RWPE1 (cell line): ENCODE measurements at regions not wholly inside any gene's neighbourhood (a gene's known extent, or its start where the extent isn't known, plus 50 kb on each side); places are given as distances from the start of the nearest gene placed in this dataset.
"Not testable (repeated sequence)": the region's sequence is repeated elsewhere in the genome, so short reads cannot be mapped to it uniquely, and the experiment has no call there.

Experiments
- CTCF ChIA-PET: fragments of 350-600 bp; sonication (Branson Sonifier 250); formaldehyde crosslinking; extraction: SDS; loops from one replicate; lab custom pipeline; 2021; lab: Yijun Ruan, JAX
- POLR2A ChIA-PET: fragments of 400-600 bp; formaldehyde crosslinking; extraction: SDS; loops from one replicate; lab custom pipeline; 2020; ENCODE audit warnings: antibody characterized with exemption; ENCODE audit not compliant: low non-redundant PET; lab: Yijun Ruan, JAX
- DNase-seq: peaks from one replicate; pipeline ENCODE4 v3.0.0; 2012; ENCODE audit warnings: low spot score
- H3K27ac ChIP-seq: fragments of 450-650 bp; 2 replicates; pipeline ENCODE4 v1.5.1; 2017
- CTCF ChIP-seq: fragments of 450-650 bp; conservative IDR thresholded peaks from 2 replicates; pipeline ENCODE4 v1.5.1; 2017; ENCODE audit warnings: low read depth, mild to moderate bottlenecking

GRCh38 chr7:33790746-33791145, 114.6 kb upstream of the BMPER start:
- TF ChIP-seq CTCF: no peak
- no peak for DNase-seq
- H3K27ac ChIP-seq: no peak overlapping the region
- ChIA-PET CTCF (no interaction called here), POLR2A (no interaction called here)

- H3K27ac ChIP-seq: no peak overlapping the region
- POLR2A ChIA-PET: no interaction called here
- CTCF ChIA-PET: interaction anchor here (0.6 kb wide), 1 partner anchor 23 kb away, joined by 5 read pairs; no protein-coding TSS in a partner anchor
- no peak for TF ChIP-seq CTCF
- no peak for DNase-seq
Measured at GRCh38 chr7:33792041-33792440, 113.3 kb upstream of the BMPER start.

- ChIA-PET POLR2A (no interaction called here), CTCF (no interaction called here)
- no peak for TF ChIP-seq CTCF
- DNase-seq: no peak
- H3K27ac ChIP-seq: no peak overlapping the region
Measured at GRCh38 chr7:33792547-33793105, 112.7 kb upstream of the BMPER start.

- TF ChIP-seq CTCF: no peak
- CTCF ChIA-PET: no interaction called here
- no peak overlapping the region for H3K27ac ChIP-seq
- no peak for DNase-seq
- POLR2A ChIA-PET: no interaction called here
Measured at GRCh38 chr7:33793616-33794015, 111.7 kb upstream of the BMPER start.

- no peak for TF ChIP-seq CTCF
- CTCF ChIA-PET: no interaction called here
- no peak for DNase-seq
- H3K27ac ChIP-seq: no peak overlapping the region
- POLR2A ChIA-PET: no interaction called here
Measured at GRCh38 chr7:33794419-33794818, 110.9 kb upstream of the BMPER start.

- no peak for DNase-seq
- CTCF ChIA-PET: interaction anchor here (0.5 to 1.1 kb wide), 3 partner anchors 13 to 110 kb away, joined by 3 to 5 read pairs (median 4); no protein-coding TSS in a partner anchor
- no peak for TF ChIP-seq CTCF
- POLR2A ChIA-PET: no interaction called here
- no peak overlapping the region for H3K27ac ChIP-seq
Measured at GRCh38 chr7:33794959-33795358, 110.4 kb upstream of the BMPER start.

- ChIA-PET CTCF (no interaction called here), POLR2A (no interaction called here)
- DNase-seq: no peak
- TF ChIP-seq CTCF: no peak
- H3K27ac ChIP-seq: no peak overlapping the region
Measured at GRCh38 chr7:33796538-33796937, 108.8 kb upstream of the BMPER start.

- H3K27ac ChIP-seq, DNase-seq, POLR2A ChIA-PET, CTCF ChIA-PET: not testable (repeated sequence)
Measured at GRCh38 chr7:33797512-33797911, 107.8 kb upstream of the BMPER start.
